DMS 273 (cell line): ENCODE measurements at regions not wholly inside any gene's neighbourhood (a gene's known extent, or its start where the extent isn't known, plus 50 kb on each side); places are given as distances from the start of the nearest gene placed in this dataset.

ENCODE experiments used
- DNase-seq: peaks from one replicate; lab custom pipeline; 2025; ENCODE audit not compliant: unreplicated experiment; lab: John Stamatoyannopoulos, UW

DNA sequence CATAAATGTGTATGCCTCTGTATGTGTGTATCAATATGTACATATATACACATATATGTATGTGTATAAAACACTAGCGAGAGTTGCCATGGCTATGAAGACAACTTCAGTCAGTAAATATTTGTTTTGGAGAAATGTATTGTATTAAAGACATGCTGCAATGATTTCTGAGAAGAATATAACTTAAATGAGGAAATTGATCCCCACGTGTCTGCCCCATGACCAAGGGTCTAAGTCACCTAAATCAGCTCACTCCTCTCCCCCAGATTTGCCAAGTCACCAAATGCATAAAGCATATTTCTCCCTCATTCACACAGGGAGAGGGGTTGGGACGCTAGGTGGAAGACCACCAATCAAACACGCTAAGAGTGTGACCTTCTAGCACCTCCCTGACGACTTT lies 58.3 kb upstream of the LYST start:
- no peak for DNase-seq

DNA sequence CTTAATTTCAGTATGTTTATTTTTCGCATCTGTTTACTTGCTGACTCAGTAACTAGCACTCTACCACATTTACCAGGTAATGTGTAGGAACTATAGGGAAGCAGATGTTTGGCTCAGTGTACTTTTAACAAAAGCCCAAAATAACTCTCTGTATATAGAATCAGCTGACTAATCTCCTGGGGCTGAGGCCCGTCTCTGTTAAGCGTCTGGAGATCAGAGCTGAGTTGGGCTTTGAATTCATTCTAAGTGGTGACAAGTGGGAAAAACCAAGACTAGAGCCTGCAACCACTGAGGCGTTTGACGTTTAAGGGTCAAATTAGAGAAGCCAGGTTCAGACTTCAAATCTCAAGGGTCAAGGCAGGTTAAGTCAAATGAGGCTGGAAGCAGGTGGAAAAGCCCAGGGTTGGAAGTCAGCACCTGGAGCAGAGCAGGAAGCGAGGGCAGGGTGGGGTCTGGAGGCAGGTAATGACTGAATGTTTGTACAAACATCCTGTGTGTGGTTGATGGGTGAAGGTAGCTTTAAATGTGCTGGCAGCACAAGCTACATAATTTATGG lies 56.8 kb upstream of the LYST start:
- peak; percentile 45 for DNase-seq

DNA sequence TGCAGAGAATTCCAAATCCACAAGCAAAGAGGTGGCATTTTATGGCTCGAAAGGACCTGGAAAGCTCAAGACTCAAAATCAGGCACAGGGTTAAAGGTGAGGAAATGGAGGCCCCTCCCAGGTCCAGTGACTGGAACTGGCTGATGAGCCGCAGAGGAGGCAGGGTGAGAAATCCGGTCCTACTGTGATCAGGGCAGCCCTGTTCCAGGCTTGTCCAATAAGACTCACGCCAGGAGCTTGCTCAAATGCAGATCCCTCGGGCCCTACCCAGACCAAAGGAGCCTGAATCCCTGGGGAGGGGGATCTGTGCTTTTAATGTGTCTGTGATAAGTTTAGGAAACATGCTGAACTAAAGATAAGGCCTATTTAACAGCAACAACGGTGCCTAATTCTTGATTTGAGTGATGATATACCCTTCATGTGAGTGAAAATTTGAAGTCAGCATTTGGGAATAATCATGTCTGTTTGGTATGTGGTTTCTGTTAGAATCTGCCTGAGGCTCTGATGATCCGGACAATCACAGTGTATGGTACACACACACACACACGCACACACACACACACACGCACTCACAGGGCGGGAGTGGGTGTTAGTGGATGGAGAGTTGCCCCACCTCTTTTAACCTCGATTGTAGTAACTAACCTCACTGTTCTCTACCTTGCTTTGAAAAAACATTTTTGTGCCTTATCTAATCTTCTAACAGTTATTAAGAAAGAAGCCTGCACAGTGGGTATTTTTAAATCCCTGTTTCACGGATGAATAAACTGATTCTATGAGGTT lies 54.1 kb upstream of the LYST start:
- DNase-seq: no peak

DNA sequence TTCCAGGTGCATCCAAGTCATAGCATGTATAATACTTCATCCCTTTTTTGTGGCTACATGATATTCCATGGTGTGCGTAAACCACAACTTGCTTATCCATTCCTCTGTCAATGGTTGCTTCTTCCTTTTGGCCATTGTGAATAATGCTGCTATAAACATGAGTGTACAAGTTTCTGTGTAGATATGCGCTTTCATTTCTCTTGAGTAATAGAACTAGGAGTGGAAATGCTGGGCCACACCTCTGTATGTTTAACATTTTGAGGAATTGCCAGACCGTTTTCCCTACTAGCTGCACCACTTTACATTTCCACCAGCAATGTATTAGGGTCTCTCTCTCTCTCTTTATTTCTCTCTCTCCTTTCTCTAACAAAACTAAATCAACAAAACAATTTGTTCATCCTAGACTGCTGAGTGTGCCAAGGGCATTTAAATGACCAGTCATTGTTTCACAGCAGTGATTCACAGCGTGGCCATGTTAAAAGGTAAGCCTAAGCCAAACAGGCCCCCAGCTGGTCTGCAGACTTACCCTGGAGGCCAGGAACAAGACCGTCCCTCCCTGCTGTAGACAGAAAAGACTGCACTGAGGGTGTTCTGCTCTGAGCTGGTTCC lies 53.2 kb upstream of the LYST start:
- no peak for DNase-seq

DNA sequence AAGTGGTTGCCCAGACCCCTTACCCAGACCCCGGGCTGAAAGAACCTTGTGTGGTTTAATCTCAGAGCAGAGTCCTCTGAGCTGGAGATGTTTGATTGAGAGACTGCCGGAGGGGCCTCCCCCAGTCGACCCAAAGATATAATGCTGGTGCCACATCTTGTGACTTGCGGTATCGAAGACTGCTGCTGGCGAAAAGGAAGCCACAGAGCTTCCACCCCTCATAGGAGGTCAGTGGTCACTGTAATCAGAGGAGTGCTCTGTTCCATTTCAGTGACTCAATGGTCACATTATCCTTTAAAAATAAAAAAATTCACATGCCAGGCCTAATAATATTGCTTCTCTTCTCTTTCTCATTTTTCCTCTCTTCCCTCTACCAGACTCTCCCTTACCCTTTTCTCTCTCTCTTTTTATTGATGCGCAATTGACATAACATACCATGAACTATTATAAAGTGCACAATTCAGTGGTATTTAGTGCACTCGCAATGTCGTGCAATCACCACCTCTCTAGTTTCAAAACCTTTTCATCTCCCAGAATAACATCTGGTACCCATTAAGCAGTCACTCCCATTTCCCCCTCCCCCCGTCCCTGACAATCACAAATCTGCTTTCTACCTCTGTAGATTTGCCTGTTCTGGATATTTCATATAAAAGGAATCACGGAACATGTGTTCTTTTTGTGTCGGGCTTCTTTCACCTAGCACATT lies 52.6 kb upstream of the LYST start:
- DNase-seq: peak; percentile 64

DNA sequence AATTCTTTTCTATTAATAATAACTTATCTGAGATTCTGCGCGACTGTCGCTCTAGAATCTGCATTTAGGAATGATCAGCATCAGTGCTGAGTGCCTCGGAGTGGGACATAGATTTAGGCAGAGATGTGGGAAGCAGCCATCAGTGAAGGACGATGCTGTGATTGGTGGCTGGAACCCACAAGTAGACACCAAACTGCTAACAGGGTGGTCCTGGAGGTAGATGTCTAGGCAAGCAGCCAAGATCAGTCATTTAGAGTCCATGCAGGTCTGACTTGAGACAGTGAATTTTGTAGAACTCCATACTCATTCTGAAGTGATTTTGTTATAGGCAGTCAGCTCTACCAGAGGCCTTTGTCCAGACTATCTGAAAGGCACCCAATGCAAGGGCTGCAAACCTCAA lies 51.8 kb upstream of the LYST start:
- DNase-seq: peak; percentile 40

DNA sequence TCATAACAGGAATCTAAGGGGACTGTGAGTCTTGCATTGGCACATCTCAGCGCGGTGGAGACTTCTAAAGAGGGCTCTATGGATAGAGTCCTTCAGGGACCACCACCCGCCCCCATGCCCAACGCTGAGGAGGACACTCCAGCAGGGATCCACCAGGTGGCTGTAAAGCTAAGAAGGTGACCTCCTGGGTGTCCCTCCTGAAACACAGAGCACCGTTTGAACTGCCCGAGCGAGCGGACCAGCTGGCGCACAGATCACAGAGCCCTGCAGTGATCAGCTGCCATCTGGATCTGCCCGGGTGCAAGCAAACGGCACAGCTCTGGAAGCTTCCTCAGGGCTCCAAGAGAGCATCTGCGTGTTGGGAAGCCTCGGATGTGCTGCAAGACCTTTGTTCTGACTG lies 51.3 kb upstream of the LYST start:
- peak; percentile 78 for DNase-seq

DNA sequence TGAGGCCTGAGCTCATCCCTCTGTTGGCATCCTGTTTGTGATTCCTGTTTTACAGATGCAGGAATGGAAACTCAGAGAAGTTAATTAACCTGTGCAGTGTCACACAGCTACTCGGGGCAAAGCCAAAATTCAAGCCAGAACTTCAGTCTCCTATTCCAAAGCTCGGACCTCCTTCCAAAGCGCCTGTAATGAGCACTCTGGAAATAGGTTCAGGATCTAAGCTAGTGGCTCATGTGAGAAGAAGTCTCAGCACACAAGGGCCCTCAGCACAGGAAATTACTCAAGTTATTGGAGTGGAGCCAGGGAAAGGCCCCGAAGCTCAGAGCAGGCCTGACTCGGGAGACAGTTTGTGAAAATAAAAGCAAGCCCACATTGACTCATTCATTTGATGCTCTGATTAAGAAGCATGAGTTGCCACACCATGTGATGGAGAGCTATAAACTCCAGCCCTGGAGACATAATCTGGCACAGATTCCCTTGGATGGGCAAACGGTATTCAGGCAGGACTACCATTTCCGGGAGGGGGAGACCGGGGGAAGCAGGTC lies 50.6 kb upstream of the LYST start:
- peak; percentile 81 for DNase-seq
